ENCODE measurements at regions not wholly inside any gene's neighbourhood (a gene's known extent, or its start where the extent isn't known, plus 50 kb on each side); places are given as distances from the start of the nearest gene placed in this dataset.
"Not testable (repeated sequence)": the region's sequence is repeated elsewhere in the genome, so short reads cannot be mapped to it uniquely, and the experiment has no call there.

DNA sequence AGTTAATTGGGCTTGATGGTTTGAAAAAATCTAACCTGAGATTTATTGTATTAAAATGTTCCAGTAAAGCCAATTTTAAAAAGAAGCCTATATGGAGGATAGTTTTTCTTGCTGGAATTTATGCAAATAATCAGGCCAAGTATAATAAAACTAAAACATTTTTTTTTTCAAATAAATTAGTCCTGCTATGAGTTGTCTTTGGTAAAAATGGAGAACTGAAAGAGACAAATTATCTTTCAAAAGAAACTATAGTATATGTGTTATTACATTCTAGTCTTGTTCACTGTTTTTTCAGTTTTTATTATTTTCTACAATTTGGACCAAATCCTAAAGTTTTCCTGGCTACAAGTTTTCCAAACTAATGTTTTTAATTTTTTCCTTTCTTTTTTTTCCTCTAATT, 468.9 kb downstream of the UQCRFS1 start:
- no peak for DNase-seq (ENCODE audit: low read depth in 2 of 2)

- no peak for DNase-seq (ENCODE audit: low read depth in 2 of 2)
Measured at GRCh38 chr19:28737021-28737895, 475.7 kb downstream of the UQCRFS1 start.

- no peak for DNase-seq (ENCODE audit: low read depth in 2 of 2)
Measured at GRCh38 chr19:28736528-28736927, 476.4 kb downstream of the UQCRFS1 start.

- no peak for DNase-seq (ENCODE audit: low read depth in 2 of 2)
Measured at GRCh38 chr19:28731577-28731976, 481.4 kb downstream of the UQCRFS1 start.

DNA sequence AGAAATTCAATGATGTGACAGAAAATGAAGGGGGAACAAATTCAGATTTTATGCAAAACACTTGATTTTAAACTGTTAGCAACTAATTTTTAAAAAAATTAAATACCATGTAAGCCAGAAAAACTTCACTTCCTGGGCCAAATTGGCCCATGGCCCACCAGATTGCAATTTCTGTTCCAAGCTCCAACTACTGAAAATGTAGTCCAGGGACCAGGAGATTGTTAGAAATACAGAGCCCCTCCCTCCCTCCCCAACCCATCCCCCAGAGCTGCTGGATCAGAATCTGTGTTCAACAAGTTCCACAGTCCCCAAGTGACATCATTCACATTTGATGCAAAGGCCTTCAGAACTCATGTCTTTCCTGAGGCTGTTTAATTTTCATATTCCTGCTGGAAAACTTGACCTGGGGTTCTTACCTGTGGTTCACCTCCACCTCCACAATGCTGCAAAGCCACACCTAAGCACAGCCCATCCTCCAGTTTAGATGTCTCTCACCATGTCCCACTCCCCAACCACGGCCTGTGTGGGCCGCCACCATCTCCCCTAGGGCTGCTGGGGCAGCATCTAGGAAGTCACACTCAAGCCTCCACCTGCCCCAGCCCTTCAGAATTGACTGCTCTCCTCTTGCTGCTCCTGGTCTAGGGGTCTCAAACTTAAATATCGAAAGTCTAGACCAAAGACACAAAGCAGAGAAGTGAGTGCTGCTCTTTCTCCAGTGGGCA, 482.0 kb downstream of the UQCRFS1 start:
- DNase-seq (ENCODE audit: low read depth in 2 of 2): no peak

- DNase-seq (ENCODE audit: low read depth in 2 of 2): no peak
Measured at GRCh38 chr19:28727480-28728159, 485.3 kb downstream of the UQCRFS1 start.

GRCh38 chr19:28726533-28727479, 486.1 kb downstream of the UQCRFS1 start:
- no peak for DNase-seq (ENCODE audit: low read depth in 2 of 2)

DNA sequence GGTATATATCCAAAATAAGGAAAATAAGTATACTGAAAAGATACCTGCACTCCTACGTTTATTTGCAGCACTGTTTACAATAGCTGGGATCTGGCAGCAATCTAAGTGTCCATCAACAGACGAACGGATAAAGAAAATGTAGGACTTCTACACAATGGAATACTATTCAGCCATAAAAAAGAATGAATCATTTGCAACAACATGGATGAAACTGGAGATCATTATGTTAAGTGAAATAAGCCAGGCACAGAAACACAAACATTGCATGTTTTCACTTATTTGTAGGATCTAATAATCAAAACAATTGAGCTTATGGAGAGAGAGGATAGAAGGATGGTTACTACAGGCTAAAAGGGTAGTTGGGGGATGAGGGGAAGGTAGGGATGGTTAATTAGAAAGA, 494.0 kb downstream of the UQCRFS1 start:
- DNase-seq (ENCODE audit: low read depth in 2 of 2): no peak

DNA sequence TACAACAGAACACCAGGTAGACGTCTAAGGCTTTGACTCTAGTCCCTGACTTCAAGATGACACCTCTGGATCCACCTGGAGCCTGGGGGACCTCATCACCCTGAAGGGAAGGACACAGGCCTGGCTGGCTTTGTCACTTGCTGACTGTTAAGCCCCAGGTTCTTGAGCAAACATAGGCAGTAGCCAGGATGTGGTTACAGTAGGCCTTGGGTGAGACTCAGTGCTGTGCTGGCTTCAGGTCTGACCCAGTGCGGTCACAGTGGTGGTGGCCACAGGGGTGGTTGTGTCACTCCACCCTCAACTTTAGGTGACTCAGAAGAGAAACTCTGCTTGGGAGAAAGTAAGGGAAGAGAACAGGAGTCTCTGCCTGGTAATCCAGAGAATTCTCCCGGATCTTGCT, 497.8 kb downstream of the UQCRFS1 start:
- DNase-seq (ENCODE audit: low read depth in 2 of 2): no peak

GRCh38 chr19:28711411-28711810, 501.5 kb downstream of the UQCRFS1 start:
- DNase-seq (ENCODE audit: low read depth in 2 of 2): no peak

GRCh38 chr19:28710278-28710677, 502.7 kb downstream of the UQCRFS1 start:
- no peak for DNase-seq (ENCODE audit: low read depth in 2 of 2)

- DNase-seq (ENCODE audit: low read depth in 2 of 2): no peak
Measured at GRCh38 chr19:28706693-28707092, 506.3 kb downstream of the UQCRFS1 start.

DNA sequence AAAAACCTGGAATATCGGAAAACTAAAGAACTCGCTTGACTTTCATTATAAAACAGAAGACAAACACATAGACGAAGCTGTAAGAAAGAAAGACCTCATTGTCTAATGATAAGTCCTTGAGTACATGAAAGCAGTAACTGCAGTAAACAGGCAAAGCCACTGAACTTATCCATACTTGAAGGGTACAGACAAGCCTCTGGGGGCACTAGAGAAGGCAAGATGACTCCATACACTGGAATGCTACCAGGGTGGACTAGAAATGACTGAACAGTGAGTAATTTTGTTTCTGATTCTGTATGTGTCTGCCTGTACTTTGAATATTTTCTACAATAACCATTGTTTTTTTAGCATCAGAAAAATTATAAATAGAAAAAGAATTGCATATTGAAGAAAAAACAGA, 507.9 kb downstream of the UQCRFS1 start:
- no peak for DNase-seq (ENCODE audit: low read depth in 2 of 2)

GRCh38 chr19:28703400-28703956, 509.5 kb downstream of the UQCRFS1 start:
- DNase-seq (ENCODE audit: low read depth in 2 of 2): no peak

DNA sequence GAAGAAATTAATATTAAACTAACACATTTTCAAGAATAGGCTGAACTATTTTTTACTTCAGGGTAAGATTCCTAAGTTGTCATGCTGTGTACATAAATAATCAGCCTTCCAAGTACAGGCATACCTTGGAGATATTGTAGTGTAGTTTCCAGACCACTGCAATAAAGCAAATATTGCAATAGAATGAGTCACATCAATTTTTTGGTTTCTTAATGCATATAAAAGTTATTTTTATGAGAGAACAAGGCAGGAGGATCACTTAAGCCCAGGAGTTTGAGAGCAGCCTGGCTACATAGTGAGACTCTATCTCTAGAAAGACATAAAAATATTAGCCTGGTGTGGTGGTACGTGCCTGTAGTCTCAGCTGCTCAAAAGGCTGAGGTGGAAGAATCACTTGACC, 511.5 kb downstream of the UQCRFS1 start:
- no peak for DNase-seq (ENCODE audit: low read depth in 2 of 2)

DNA sequence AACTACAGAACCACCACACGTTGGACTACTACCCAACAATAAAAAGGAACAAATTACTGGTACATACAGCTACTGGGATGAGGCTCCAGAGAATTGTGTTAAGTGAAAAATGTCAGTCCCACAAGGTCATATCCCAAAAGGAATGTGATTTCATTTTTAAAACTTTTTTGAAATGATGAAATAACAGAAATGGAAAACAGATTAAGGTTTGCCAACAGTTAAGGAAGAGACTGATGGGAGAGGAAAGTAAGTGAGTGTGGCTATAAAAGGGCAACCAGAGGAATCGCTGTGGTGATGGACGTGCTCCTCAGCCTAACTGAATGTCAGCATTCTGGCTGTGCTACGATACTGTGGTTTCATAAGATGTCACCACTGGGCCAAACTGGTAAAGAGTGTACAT, 512.8 kb downstream of the UQCRFS1 start:
- no peak for DNase-seq (ENCODE audit: low read depth in 2 of 2)

DNA sequence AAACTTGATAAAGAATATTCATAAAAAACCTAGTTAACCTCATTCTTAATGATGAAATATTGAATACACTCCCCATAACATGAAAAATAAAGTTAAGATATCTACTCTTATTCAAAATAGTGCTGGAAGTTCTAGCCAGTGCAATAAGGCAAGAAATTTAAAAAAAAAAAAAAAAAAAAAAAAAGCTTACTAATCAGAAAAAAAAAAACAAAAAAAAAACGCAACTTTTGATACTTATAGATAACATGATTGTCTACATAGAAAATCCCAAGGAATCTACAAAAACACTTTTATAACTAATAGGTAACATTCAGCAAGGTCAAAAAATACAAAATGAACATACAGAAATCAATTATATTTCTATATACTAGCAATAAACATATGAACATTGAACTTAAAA, 515.6 kb downstream of the UQCRFS1 start:
- DNase-seq (ENCODE audit: low read depth in 2 of 2): no peak

- no peak for DNase-seq (ENCODE audit: low read depth in 2 of 2)
Measured at GRCh38 chr19:28694812-28695211, 518.1 kb downstream of the UQCRFS1 start.

DNA sequence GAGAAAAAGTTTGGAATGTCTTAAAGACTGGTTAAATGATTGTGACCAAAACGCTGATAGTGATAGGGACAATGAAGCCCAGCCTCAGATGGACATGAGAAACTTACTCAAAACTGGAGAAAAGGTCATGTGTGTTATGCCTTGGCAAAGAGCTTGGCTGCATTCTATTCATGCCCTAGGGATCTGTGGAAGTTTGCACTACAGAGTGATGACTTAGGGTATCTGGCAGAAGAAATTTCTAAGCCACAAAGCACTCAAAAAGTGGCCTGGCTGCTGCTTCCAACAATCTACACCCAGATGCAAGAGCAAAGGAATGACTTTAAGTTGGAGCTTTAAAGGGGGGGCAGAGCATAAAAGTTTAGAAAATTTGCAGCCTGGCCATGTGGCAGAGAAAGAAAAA, 521.3 kb downstream of the UQCRFS1 start:
- DNase-seq (ENCODE audit: low read depth in 2 of 2): no peak

- DNase-seq (ENCODE audit: low read depth in 2 of 2): not testable (repeated sequence)
Measured at GRCh38 chr19:28689464-28689863, 523.5 kb downstream of the UQCRFS1 start.

GRCh38 chr19:28687296-28687695, 525.7 kb downstream of the UQCRFS1 start:
- DNase-seq (ENCODE audit: low read depth in 2 of 2): no peak

Measured in stimulated activated CD4-positive, alpha-beta T cell treated with anti-CD3 and anti-CD28 coated beads, Interleukin-1b, Interleukin-23, amount 100 ng/mL, for 4 hours (primary cell).